ENCODE measurements at regions not wholly inside any gene's neighbourhood (a gene's known extent, or its start where the extent isn't known, plus 50 kb on each side); places are given as distances from the start of the nearest gene placed in this dataset.

DNA sequence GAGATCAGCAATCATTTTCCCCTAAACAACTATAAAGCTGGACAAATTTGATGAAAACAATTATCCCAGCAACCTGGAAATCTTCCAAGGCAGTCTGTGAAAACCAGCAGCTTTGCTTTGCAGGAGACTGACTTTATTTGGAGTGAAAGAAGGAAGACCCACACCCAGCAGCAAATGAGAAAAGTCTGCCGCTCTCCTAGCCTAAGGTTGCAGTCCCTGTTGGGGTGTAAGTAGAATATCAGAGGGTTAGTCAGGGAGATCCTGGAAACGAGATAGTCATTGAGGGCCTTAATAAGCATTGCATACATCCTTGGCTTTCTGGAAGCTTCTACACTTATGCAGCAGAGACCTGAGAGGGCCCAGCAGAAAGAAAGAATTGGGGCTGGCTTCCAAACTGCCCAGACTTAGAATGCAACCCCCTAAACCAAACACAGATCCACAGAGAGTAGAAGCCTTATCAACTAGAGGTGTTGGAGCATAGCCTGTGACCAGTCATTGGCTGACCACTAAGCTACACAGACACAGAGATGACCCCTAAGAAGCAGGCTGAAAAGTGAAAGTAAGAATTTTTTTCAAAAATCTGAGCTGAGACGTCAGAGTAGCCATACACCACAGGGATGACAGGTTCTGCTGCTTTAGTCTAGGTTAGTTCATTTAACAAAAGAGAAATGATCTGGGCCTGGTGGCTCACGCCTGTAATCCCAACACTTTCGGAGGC is 98.3 kb downstream of the LYPLAL1 start:
- DNase-seq = no peak
- ATAC-seq (ENCODE audit: insufficient read depth, low read depth) = no peak
- H3K4me2 ChIP-seq (ENCODE audit: insufficient read depth, low read length) = no peak overlapping the region
- no peaks in the 10 kb centered on the region for H3K36me3 ChIP-seq (ENCODE audit: insufficient read depth, low read length)
- no peaks in the 10 kb centered on the region for H3K79me2 ChIP-seq (ENCODE audit: insufficient read depth, low read length)
- no peaks in the 10 kb centered on the region for H3K9me3 ChIP-seq (ENCODE audit: insufficient read depth, low read length, severe bottlenecking)
- H4K20me1 ChIP-seq (ENCODE audit: insufficient read depth, low read length) = no peaks in the 10 kb centered on the region
- TF ChIP-seq EZH2 (IDR thresholded peaks at IDR 0.05; ENCODE audit: borderline replicate concordance, low read depth, low read length, severe bottlenecking) = no peak
- TF ChIP-seq, protein P1, sequence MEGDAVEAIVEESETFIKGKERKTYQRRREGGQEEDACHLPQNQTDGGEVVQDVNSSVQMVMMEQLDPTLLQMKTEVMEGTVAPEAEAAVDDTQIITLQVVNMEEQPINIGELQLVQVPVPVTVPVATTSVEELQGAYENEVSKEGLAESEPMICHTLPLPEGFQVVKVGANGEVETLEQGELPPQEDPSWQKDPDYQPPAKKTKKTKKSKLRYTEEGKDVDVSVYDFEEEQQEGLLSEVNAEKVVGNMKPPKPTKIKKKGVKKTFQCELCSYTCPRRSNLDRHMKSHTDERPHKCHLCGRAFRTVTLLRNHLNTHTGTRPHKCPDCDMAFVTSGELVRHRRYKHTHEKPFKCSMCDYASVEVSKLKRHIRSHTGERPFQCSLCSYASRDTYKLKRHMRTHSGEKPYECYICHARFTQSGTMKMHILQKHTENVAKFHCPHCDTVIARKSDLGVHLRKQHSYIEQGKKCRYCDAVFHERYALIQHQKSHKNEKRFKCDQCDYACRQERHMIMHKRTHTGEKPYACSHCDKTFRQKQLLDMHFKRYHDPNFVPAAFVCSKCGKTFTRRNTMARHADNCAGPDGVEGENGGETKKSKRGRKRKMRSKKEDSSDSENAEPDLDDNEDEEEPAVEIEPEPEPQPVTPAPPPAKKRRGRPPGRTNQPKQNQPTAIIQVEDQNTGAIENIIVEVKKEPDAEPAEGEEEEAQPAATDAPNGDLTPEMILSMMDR (IDR thresholded peaks at IDR 0.05; ENCODE audit: borderline replicate concordance, extremely low read depth, low read length, poor library complexity, severe bottlenecking) = no peak
- H2AFZ ChIP-seq (ENCODE audit: low read depth, low read length) = no peak overlapping the region
- H3K27ac ChIP-seq (ENCODE audit: low read length) = no peak overlapping the region
- no peak overlapping the region for H3K9ac ChIP-seq (ENCODE audit: low read depth, low read length)
- no peaks in the 10 kb centered on the region for H3K4me1 ChIP-seq (ENCODE audit: insufficient read depth, low read length)
- H3K27me3 ChIP-seq (ENCODE audit: insufficient read depth, low read length, poor library complexity) = no peaks in the 10 kb centered on the region
- H3K4me3 ChIP-seq (ENCODE audit: low read depth in 1 of 2, low read length in 2 of 2) = no peak overlapping the region

DNA sequence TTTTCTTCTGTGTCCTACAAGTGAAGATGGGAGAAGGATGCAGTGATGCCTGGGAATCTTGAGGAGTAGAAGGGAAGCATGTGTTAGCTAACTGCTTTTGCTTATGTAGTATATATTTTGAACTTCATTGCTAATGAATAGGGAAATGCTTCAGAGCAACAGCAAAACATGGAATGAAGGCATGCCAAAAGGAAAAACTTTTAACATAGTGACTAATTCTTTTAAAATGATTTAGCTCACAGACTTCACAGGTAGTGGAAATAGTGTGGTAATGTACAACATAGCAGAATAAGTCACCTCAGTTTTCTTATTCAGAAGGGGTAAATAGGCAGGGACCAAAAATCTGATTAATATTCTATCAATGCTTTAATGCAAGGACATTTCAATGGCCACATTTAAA is 95.5 kb downstream of the LYPLAL1 start:
- Histone ChIP-seq H3K4me1 (ENCODE audit: insufficient read depth, low read length) (no peaks in the 10 kb centered on the region), H3K9me3 (ENCODE audit: insufficient read depth, low read length, severe bottlenecking) (no peaks in the 10 kb centered on the region), H3K4me3 (ENCODE audit: low read depth in 1 of 2, low read length in 2 of 2) (no peak overlapping the region), H2AFZ (ENCODE audit: low read depth, low read length) (no peak overlapping the region), H3K9ac (ENCODE audit: low read depth, low read length) (no peak overlapping the region), H3K27ac (ENCODE audit: low read length) (no peak overlapping the region), H4K20me1 (ENCODE audit: insufficient read depth, low read length) (no peaks in the 10 kb centered on the region), H3K79me2 (ENCODE audit: insufficient read depth, low read length) (no peaks in the 10 kb centered on the region), H3K4me2 (ENCODE audit: insufficient read depth, low read length) (no peak overlapping the region), H3K27me3 (ENCODE audit: insufficient read depth, low read length, poor library complexity) (no peaks in the 10 kb centered on the region), H3K36me3 (ENCODE audit: insufficient read depth, low read length) (no peaks in the 10 kb centered on the region)
- no peak for DNase-seq
- TF ChIP-seq EZH2 (IDR thresholded peaks at IDR 0.05; ENCODE audit: borderline replicate concordance, low read depth, low read length, severe bottlenecking) = no peak
- TF ChIP-seq, protein P1 (IDR thresholded peaks at IDR 0.05; ENCODE audit: borderline replicate concordance, extremely low read depth, low read length, poor library complexity, severe bottlenecking) = no peak
- ATAC-seq (ENCODE audit: insufficient read depth, low read depth) = no peak

DNA sequence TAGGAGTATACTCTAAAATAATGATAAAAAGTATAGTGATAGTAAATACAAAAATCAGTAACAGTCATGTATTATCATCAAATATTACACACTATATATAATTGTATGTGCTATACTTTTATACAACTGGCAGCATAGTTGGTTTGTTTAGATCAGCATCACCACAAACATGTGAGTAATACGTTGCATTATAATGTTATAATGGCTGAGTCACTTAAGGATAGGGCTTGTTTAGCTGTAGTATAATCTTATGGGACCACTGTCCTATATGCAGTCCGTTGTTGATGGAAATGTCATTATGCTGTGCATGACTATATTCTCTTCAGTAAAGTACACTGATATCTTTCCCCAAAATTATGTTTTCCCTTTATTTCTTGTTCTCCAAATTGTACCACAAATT is 92.8 kb downstream of the LYPLAL1 start:
- H3K36me3 ChIP-seq (ENCODE audit: insufficient read depth, low read length) = no peaks in the 10 kb centered on the region
- no peak for TF ChIP-seq EZH2 (IDR thresholded peaks at IDR 0.05; ENCODE audit: borderline replicate concordance, low read depth, low read length, severe bottlenecking)
- TF ChIP-seq, protein P1 (IDR thresholded peaks at IDR 0.05; ENCODE audit: borderline replicate concordance, extremely low read depth, low read length, poor library complexity, severe bottlenecking) = no peak
- H3K27me3 ChIP-seq (ENCODE audit: insufficient read depth, low read length, poor library complexity) = no peaks in the 10 kb centered on the region
- no peak overlapping the region for H3K4me2 ChIP-seq (ENCODE audit: insufficient read depth, low read length)
- no peak overlapping the region for H2AFZ ChIP-seq (ENCODE audit: low read depth, low read length)
- H3K4me1 ChIP-seq (ENCODE audit: insufficient read depth, low read length) = no peaks in the 10 kb centered on the region
- DNase-seq (no peak), ATAC-seq (ENCODE audit: insufficient read depth, low read depth) (no peak)
- H4K20me1 ChIP-seq (ENCODE audit: insufficient read depth, low read length) = no peaks in the 10 kb centered on the region
- no peak overlapping the region for H3K9ac ChIP-seq (ENCODE audit: low read depth, low read length)
- no peak overlapping the region for H3K4me3 ChIP-seq (ENCODE audit: low read depth in 1 of 2, low read length in 2 of 2)
- H3K79me2 ChIP-seq (ENCODE audit: insufficient read depth, low read length) = no peaks in the 10 kb centered on the region
- peaks cover 3% of the 10 kb centered on the region for H3K9me3 ChIP-seq (ENCODE audit: insufficient read depth, low read length, severe bottlenecking)
- no peak overlapping the region for H3K27ac ChIP-seq (ENCODE audit: low read length)

Measured in DND-41 (cell line).